ENCODE measurements at regions not wholly inside any gene's neighbourhood (a gene's known extent, or its start where the extent isn't known, plus 50 kb on each side); places are given as distances from the start of the nearest gene placed in this dataset.
"Not testable (repeated sequence)": the region's sequence is repeated elsewhere in the genome, so short reads cannot be mapped to it uniquely, and the experiment has no call there.

DNA sequence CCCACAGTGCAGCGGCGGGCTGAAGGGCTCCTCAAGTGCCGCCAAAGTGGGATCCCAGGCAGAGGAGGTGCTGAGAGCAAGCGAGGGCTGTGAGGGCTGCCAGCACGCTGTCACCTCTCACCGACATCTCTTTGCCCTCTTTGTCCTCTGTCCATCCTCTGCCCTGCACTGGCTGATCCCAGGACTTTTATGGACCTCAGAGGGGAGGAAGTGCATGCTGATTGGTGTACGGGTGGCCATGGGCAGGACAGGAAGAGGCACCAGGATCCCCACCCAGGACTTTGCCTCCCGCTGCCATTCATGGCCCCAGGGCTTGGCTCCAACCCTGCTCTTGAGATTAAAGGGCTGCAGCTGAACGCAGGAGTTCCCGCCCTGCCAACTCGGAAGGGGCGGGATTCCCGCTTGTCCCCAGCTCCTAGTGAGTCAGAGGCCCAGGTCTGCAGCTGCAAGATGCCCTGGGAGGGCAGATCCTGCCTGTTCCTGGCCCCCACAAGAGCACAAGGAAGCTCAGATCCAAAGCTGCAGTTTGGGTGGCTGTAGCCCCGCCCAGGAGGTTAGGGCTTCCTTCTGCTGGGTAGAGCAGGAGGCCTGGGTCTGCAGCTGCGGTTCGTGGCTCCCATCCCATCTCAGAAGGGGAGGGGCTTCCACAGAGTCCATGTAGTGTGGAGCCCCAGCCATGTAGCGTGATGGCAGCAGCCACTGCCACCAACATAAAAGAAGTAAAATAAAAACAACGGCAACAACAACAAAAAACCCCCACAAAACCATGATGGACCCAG lies 1716.7 kb downstream of the SLITRK1 start:
- peaks cover 3% of the 10 kb centered on the region for H3K27me3 Mint-ChIP-seq (ENCODE audit: insufficient read depth, low read depth, poor library complexity)
- H3K9me2 ChIP-seq (ENCODE audit: insufficient read depth), result no peaks in the 10 kb centered on the region
- ATAC-seq, result no peak

DNA sequence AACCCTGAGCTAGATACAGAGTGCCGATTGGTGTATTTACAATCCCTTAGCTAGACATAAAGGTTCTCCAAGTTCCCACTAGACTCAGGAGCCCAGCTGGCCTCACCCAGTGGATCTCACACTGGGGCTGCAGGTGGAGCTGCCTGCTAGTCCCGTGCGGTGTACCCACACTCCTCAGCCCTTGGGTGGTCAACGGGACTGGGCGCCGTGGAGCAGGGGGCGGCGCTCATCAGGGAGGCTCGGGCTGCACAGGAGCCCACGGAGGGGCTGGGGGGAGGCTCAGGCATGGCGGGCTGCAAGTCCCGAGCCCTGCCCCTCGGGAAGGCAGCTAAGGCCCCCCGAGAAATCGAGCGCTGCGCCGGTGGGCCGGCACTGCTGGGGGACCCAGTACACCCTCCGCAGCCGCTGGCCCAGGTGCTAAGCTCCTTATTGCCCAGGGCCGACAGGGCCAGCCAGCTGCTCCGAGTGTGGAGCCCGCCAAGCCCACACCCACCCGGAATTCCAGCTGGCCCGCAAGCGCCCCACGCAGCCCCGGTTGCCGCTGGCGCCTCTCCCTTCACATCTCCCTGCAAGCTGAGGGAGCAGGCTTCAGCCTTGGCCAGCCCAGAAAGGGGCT lies 1717.4 kb downstream of the SLITRK1 start:
- not testable (repeated sequence) for H3K4me2 ChIP-seq; H3K27ac ChIP-seq (ENCODE audit: low read depth); H3K36me3 ChIP-seq (ENCODE audit: insufficient read depth); H3K4me3 ChIP-seq; ATAC-seq; H3K79me2 ChIP-seq (replicated peaks; ENCODE audit: insufficient read depth); H3K27me3 ChIP-seq (ENCODE audit: insufficient read depth); DNase-seq (ENCODE audit: low spot score); H3F3A ChIP-seq (replicated peaks; ENCODE audit: low read depth); H3K4me1 Mint-ChIP-seq; H3K4me1 ChIP-seq (ENCODE audit: insufficient read depth); H3K9me2 ChIP-seq (ENCODE audit: insufficient read depth); H3K27me3 Mint-ChIP-seq (ENCODE audit: insufficient read depth, low read depth, poor library complexity); H3K27ac Mint-ChIP-seq; H3K4me3 Mint-ChIP-seq; H2AFZ ChIP-seq; H3K36me3 Mint-ChIP-seq (ENCODE audit: low read depth); H4K20me1 ChIP-seq (replicated peaks; ENCODE audit: insufficient read depth)
- peaks cover 16% of the 10 kb centered on the region for H3K9me3 Mint-ChIP-seq

More for the DNA sequence above, 1716.7 kb downstream of the SLITRK1 start:
- Histone ChIP-seq H3F3A (replicated peaks; ENCODE audit: low read depth) (no peaks in the 10 kb centered on the region), H3K4me3 (no peak overlapping the region), H3K4me1 (ENCODE audit: insufficient read depth) (no peaks in the 10 kb centered on the region), H4K20me1 (replicated peaks; ENCODE audit: insufficient read depth) (no peaks in the 10 kb centered on the region), H3K27me3 (ENCODE audit: insufficient read depth) (no peaks in the 10 kb centered on the region), H3K4me2 (no peak overlapping the region), H3K36me3 (ENCODE audit: insufficient read depth) (no peaks in the 10 kb centered on the region), H3K79me2 (replicated peaks; ENCODE audit: insufficient read depth) (no peaks in the 10 kb centered on the region), H2AFZ (no peak overlapping the region; the same call in 1 of the 2 replicates), H3K27ac (ENCODE audit: low read depth) (no peak overlapping the region)
- Mint-ChIP-seq H3K9me3 (peaks cover 16% of the 10 kb centered on the region), H3K27ac (no peak overlapping the region), H3K36me3 (ENCODE audit: low read depth) (peaks cover 4% of the 10 kb centered on the region; the same call in 1 of the 3 replicates), H3K4me3 (no peak overlapping the region), H3K4me1 (no peaks in the 10 kb centered on the region)
- no peak for TF ChIP-seq EZH2 (IDR thresholded peaks at IDR 0.05; ENCODE audit: low read depth, unreplicated experiment)
- DNase-seq (ENCODE audit: low spot score), result no peak

DNA sequence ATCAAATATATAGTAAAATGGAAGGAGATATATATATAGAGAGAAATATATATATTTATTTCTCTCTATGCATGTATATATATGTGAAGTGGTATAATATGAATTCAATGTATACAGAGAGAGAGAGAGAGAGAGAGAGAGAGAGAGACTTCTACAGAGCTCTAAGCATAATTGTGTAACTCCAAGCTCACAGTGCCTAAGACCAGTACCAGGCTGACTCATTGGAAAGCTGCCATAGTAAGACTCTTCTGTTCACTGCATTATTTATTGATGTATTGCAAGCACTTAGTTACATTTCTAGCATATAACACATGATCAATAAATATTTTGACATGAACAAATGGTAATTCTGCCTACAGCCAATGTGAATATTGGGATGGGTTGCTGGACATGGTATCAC lies 1734.7 kb downstream of the SLITRK1 start:
- H3F3A ChIP-seq (replicated peaks; ENCODE audit: low read depth), result no peaks in the 10 kb centered on the region
- no peak overlapping the region for H3K27ac ChIP-seq (ENCODE audit: low read depth)
- DNase-seq (ENCODE audit: low spot score) (no peak), ATAC-seq (no peak)
- H3K36me3 Mint-ChIP-seq (ENCODE audit: low read depth), result no peaks in the 10 kb centered on the region
- peaks cover 2% of the 10 kb centered on the region for H3K27me3 Mint-ChIP-seq (ENCODE audit: insufficient read depth, low read depth, poor library complexity)
- no peaks in the 10 kb centered on the region for H3K9me3 Mint-ChIP-seq
- no peaks in the 10 kb centered on the region for H3K36me3 ChIP-seq (ENCODE audit: insufficient read depth)
- H3K4me1 ChIP-seq (ENCODE audit: insufficient read depth), result no peaks in the 10 kb centered on the region
- no peaks in the 10 kb centered on the region for H4K20me1 ChIP-seq (replicated peaks; ENCODE audit: insufficient read depth)
- no peaks in the 10 kb centered on the region for H3K27me3 ChIP-seq (ENCODE audit: insufficient read depth)
- H3K79me2 ChIP-seq (replicated peaks; ENCODE audit: insufficient read depth), result no peaks in the 10 kb centered on the region
- no peak overlapping the region for H3K4me3 ChIP-seq
- H3K4me3 Mint-ChIP-seq, result no peak overlapping the region
- no peaks in the 10 kb centered on the region for H3K4me1 Mint-ChIP-seq
- no peak overlapping the region for H3K27ac Mint-ChIP-seq
- no peaks in the 10 kb centered on the region for H3K9me2 ChIP-seq (ENCODE audit: insufficient read depth)
- H2AFZ ChIP-seq, result no peak overlapping the region
- H3K4me2 ChIP-seq, result no peak overlapping the region
- TF ChIP-seq, protein P1, sequence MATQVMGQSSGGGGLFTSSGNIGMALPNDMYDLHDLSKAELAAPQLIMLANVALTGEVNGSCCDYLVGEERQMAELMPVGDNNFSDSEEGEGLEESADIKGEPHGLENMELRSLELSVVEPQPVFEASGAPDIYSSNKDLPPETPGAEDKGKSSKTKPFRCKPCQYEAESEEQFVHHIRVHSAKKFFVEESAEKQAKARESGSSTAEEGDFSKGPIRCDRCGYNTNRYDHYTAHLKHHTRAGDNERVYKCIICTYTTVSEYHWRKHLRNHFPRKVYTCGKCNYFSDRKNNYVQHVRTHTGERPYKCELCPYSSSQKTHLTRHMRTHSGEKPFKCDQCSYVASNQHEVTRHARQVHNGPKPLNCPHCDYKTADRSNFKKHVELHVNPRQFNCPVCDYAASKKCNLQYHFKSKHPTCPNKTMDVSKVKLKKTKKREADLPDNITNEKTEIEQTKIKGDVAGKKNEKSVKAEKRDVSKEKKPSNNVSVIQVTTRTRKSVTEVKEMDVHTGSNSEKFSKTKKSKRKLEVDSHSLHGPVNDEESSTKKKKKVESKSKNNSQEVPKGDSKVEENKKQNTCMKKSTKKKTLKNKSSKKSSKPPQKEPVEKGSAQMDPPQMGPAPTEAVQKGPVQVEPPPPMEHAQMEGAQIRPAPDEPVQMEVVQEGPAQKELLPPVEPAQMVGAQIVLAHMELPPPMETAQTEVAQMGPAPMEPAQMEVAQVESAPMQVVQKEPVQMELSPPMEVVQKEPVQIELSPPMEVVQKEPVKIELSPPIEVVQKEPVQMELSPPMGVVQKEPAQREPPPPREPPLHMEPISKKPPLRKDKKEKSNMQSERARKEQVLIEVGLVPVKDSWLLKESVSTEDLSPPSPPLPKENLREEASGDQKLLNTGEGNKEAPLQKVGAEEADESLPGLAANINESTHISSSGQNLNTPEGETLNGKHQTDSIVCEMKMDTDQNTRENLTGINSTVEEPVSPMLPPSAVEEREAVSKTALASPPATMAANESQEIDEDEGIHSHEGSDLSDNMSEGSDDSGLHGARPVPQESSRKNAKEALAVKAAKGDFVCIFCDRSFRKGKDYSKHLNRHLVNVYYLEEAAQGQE (IDR thresholded peaks at IDR 0.05; ENCODE audit: unreplicated experiment), result no peak
- no peak for TF ChIP-seq STAT1 (IDR thresholded peaks at IDR 0.05; ENCODE audit: unreplicated experiment)
- TF ChIP-seq, protein P2, sequence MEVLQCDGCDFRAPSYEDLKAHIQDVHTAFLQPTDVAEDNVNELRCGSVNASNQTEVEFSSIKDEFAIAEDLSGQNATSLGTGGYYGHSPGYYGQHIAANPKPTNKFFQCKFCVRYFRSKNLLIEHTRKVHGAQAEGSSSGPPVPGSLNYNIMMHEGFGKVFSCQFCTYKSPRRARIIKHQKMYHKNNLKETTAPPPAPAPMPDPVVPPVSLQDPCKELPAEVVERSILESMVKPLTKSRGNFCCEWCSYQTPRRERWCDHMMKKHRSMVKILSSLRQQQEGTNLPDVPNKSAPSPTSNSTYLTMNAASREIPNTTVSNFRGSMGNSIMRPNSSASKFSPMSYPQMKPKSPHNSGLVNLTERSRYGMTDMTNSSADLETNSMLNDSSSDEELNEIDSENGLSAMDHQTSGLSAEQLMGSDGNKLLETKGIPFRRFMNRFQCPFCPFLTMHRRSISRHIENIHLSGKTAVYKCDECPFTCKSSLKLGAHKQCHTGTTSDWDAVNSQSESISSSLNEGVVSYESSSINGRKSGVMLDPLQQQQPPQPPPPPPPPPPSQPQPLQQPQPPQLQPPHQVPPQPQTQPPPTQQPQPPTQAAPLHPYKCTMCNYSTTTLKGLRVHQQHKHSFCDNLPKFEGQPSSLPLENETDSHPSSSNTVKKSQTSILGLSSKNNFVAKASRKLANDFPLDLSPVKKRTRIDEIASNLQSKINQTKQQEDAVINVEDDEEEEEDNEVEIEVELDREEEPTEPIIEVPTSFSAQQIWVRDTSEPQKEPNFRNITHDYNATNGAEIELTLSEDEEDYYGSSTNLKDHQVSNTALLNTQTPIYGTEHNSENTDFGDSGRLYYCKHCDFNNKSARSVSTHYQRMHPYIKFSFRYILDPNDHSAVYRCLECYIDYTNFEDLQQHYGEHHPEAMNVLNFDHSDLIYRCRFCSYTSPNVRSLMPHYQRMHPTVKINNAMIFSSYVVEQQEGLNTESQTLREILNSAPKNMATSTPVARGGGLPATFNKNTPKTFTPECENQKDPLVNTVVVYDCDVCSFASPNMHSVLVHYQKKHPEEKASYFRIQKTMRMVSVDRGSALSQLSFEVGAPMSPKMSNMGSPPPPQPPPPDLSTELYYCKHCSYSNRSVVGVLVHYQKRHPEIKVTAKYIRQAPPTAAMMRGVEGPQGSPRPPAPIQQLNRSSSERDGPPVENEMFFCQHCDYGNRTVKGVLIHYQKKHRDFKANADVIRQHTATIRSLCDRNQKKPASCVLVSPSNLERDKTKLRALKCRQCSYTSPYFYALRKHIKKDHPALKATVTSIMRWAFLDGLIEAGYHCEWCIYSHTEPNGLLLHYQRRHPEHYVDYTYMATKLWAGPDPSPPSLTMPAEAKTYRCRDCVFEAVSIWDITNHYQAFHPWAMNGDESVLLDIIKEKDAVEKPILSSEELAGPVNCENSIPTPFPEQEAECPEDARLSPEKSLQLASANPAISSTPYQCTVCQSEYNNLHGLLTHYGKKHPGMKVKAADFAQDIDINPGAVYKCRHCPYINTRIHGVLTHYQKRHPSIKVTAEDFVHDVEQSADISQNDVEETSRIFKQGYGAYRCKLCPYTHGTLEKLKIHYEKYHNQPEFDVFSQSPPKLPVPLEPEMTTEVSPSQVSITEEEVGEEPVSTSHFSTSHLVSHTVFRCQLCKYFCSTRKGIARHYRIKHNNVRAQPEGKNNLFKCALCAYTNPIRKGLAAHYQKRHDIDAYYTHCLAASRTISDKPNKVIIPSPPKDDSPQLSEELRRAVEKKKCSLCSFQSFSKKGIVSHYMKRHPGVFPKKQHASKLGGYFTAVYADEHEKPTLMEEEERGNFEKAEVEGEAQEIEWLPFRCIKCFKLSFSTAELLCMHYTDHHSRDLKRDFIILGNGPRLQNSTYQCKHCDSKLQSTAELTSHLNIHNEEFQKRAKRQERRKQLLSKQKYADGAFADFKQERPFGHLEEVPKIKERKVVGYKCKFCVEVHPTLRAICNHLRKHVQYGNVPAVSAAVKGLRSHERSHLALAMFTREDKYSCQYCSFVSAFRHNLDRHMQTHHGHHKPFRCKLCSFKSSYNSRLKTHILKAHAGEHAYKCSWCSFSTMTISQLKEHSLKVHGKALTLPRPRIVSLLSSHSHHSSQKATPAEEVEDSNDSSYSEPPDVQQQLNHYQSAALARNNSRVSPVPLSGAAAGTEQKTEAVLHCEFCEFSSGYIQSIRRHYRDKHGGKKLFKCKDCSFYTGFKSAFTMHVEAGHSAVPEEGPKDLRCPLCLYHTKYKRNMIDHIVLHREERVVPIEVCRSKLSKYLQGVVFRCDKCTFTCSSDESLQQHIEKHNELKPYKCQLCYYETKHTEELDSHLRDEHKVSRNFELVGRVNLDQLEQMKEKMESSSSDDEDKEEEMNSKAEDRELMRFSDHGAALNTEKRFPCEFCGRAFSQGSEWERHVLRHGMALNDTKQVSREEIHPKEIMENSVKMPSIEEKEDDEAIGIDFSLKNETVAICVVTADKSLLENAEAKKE (CRISPR knock-in tag; IDR thresholded peaks at IDR 0.05), result no peak
